Naive thymus-derived CD4-positive, alpha-beta T cell (primary cell): ENCODE measurements at regions not wholly inside any gene's neighbourhood (a gene's known extent, or its start where the extent isn't known, plus 50 kb on each side); places are given as distances from the start of the nearest gene placed in this dataset.

ENCODE experiments used
- ATAC-seq: fragments of 150-1000 bp; cut with Tn5 transposase; 2 replicates; pipeline ENCODE4 v1.10.0; 2021; ENCODE audit warnings: mild to moderate bottlenecking, moderate library complexity
- CTCF ChIA-PET: fragments of 350-600 bp; sonication (Branson Sonifier 250); formaldehyde crosslinking; loops from one replicate; lab custom pipeline; 2021; ENCODE audit warnings: antibody characterized with exemption; lab: Charles Lee
- POLR2A ChIA-PET: fragments of 350-600 bp; sonication (Branson Sonifier 250); formaldehyde crosslinking; loops from one replicate; lab custom pipeline; 2021; ENCODE audit warnings: antibody characterized with exemption, inconsistent platforms; lab: Charles Lee
- DNase-seq, 9 donors: peaks; one replicate each; pipeline versions ENCODE4 v3.0.0 to v3.0.0-alpha.2; 2020 to 2022; ENCODE audit warnings: mixed read lengths in 1 of 9
- H3K27ac ChIP-seq: one replicate; pipeline ENCODE4 v1.7.0; 2013; ENCODE audit warnings: mild to moderate bottlenecking, low read depth, low read length, moderate library complexity
- H3K27me3 ChIP-seq, 2 donors: one replicate each; pipeline ENCODE4 v1.7.0; 2013; ENCODE audit warnings: low read length in 2 of 2, mild to moderate bottlenecking in 2 of 2, moderate library complexity in 2 of 2; ENCODE audit not compliant: control insufficient read depth in 2 of 2, insufficient read depth in 2 of 2
- H3K36me3 ChIP-seq, 3 experiments: 1 replicate in 2 of 3; 2 replicates in 1 of 3; pipeline ENCODE4 v1.7.0; 2013; ENCODE audit warnings: low read length in 3 of 3, mild to moderate bottlenecking in 3 of 3, moderate library complexity in 1 of 3; ENCODE audit not compliant: insufficient read depth in 3 of 3, control insufficient read depth in 2 of 3
- H3K4me1 ChIP-seq, 2 donors: one replicate each; pipeline ENCODE4 v1.7.0; 2013; ENCODE audit warnings: low read length in 2 of 2, mild to moderate bottlenecking in 2 of 2, moderate library complexity in 1 of 2; ENCODE audit not compliant: control insufficient read depth in 2 of 2, insufficient read depth in 2 of 2
- H3K4me3 ChIP-seq: 2 replicates; pipeline ENCODE4 v1.7.0; 2013; ENCODE audit warnings: mild to moderate bottlenecking, low read length
- H3K9me3 ChIP-seq, 3 experiments: 1 replicate in 2 of 3; 2 replicates in 1 of 3; pipeline ENCODE4 v1.7.0; 2013; ENCODE audit warnings: low read length in 3 of 3; ENCODE audit not compliant: control insufficient read depth in 2 of 3
- H3K27ac Mint-ChIP-seq, 9 donors: one replicate each; pipeline ENCODE4 v1.8.0; 2020 to 2022; ENCODE audit warnings: mixed read lengths in 9 of 9, mild to moderate bottlenecking in 8 of 9, moderate library complexity in 5 of 9, inconsistent platforms in 2 of 9
- H3K27me3 Mint-ChIP-seq, 5 donors: one replicate each; pipeline ENCODE4 v1.8.0; 2021 to 2022; ENCODE audit warnings: mixed read lengths in 5 of 5, mild to moderate bottlenecking in 1 of 5
- H3K36me3 Mint-ChIP-seq, 5 donors: one replicate each; pipeline ENCODE4 v1.8.0; 2020 to 2022; ENCODE audit warnings: mixed read lengths in 5 of 5, mild to moderate bottlenecking in 3 of 5, inconsistent platforms in 1 of 5
- H3K4me1 Mint-ChIP-seq, 7 donors: one replicate each; pipeline ENCODE4 v1.8.0; 2020 to 2022; ENCODE audit warnings: mixed read lengths in 7 of 7, mild to moderate bottlenecking in 3 of 7, inconsistent platforms in 1 of 7
- H3K4me3 Mint-ChIP-seq, 10 donors: one replicate each; pipeline ENCODE4 v1.8.0; 2020 to 2022; ENCODE audit warnings: mild to moderate bottlenecking in 10 of 10, mixed read lengths in 10 of 10, moderate library complexity in 6 of 10, inconsistent platforms in 2 of 10
- H3K9me3 Mint-ChIP-seq, 11 donors: one replicate each; pipeline ENCODE4 v1.8.0; 2020 to 2022; ENCODE audit warnings: mixed read lengths in 11 of 11, mild to moderate bottlenecking in 4 of 11, inconsistent platforms in 1 of 11, moderate library complexity in 1 of 11
- intact Hi-C, 2 donors: fragments of 100-400 bp; cut with micrococcal nuclease; formaldehyde crosslinking; loops; one replicate each; pipeline ENCODE4 v1.15.1; 2023

DNA sequence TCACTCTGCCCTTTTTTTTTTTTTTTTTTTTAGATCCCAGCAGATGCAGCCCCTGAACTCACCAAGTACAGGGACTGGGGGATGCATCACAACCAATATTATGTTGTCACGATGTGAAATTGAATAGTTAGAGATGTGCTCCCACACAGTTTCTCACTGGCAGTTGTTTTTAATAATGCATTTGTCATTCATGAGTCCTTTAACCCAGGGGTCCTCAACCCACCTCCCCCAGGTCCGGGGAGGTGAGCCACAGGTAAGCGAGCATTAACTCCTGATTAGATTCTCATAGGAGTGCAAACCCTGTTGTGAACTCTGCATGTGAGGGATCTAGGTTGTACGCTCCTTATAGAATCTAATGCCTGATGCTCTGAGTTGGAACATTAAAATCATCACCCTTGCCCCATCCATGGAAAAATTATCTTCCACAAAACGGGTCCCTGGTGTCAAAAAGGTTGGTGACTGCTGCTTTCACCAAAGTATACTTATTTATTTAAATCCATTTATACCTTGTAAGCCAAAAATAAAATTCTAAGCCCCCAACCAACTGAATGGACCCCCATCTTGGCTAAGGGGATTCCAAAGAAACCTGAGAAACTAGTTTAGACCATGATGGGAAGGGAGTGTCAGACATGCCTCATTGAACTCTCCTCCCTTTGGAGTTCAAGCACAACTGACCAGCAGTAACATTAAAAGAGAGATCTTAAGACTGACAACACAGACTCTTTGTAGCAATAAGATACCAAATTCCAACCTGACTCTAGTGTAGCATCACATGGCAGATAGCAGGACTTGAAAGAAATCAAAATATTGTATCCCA, 119.3 kb upstream of the ATP1A1 start:
- Histone ChIP-seq H3K36me3 (no peaks in the 10 kb centered on the region), H3K27ac (no peak overlapping the region), H3K4me3 (no peak overlapping the region), H3K4me1 (no peaks in the 10 kb centered on the region), H3K27me3 (no peaks in the 10 kb centered on the region), H3K9me3 (no peaks in the 10 kb centered on the region)
- ChIA-PET POLR2A (interaction anchor here (0.7 kb wide), 1 partner anchor 11 kb away, joined by 3 read pairs; no protein-coding TSS in a partner anchor), CTCF (no interaction called here)
- Mint-ChIP-seq H3K9me3 (peaks cover 0 to 3% (median 0%) of the 10 kb centered on the region in 11 donors), H3K27me3 (peaks cover 0 to 3% (median 0%) of the 10 kb centered on the region in 5 donors), H3K27ac (no peak overlapping the region), H3K36me3 (peaks cover 0 to 4% (median 0%) of the 10 kb centered on the region in 5 donors), H3K4me1 (peaks cover 2 to 23% (median 7%) of the 10 kb centered on the region in 7 donors), H3K4me3 (no peak overlapping the region)
- ATAC-seq (no peak), DNase-seq (no peak)
- intact Hi-C loops = no loop called here

DNA sequence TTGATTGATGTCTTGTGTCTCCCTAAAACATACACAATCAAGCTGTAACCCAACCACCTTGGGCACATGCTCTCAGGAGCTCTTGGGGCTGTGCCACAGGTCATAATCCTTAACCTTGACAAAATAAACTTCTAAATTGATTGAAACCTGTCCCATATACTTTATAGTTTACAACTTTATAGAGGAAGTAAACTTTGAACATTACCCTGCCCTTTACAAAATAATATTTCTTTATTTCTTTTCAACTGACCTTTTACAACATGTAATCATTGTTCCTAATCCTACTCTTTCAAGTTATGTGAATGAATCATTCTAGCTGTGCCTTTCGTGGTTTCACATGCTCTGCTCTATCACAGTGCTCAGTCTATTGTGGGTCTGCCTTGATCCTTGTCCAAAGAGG, 118.3 kb upstream of the ATP1A1 start:
- POLR2A ChIA-PET = no interaction called here
- intact Hi-C loops = no loop called here
- DNase-seq (no peak), ATAC-seq (no peak)
- no peak overlapping the region for H3K27ac ChIP-seq
- no peaks in the 10 kb centered on the region for H3K27me3 ChIP-seq
- Mint-ChIP-seq H3K27ac (peak overlapping the region in 1 of 9 donors; percentile 27), H3K36me3 (peaks cover 0 to 4% (median 0%) of the 10 kb centered on the region in 5 donors), H3K9me3 (peaks cover 0 to 3% (median 0%) of the 10 kb centered on the region in 11 donors), H3K4me3 (no peak overlapping the region), H3K4me1 (peaks cover 2 to 26% (median 7%) of the 10 kb centered on the region in 7 donors), H3K27me3 (peaks cover 0 to 3% (median 0%) of the 10 kb centered on the region in 5 donors)
- no peaks in the 10 kb centered on the region for H3K36me3 ChIP-seq
- H3K4me1 ChIP-seq = no peaks in the 10 kb centered on the region
- CTCF ChIA-PET = no interaction called here
- no peak overlapping the region for H3K4me3 ChIP-seq
- H3K9me3 ChIP-seq = no peaks in the 10 kb centered on the region

DNA sequence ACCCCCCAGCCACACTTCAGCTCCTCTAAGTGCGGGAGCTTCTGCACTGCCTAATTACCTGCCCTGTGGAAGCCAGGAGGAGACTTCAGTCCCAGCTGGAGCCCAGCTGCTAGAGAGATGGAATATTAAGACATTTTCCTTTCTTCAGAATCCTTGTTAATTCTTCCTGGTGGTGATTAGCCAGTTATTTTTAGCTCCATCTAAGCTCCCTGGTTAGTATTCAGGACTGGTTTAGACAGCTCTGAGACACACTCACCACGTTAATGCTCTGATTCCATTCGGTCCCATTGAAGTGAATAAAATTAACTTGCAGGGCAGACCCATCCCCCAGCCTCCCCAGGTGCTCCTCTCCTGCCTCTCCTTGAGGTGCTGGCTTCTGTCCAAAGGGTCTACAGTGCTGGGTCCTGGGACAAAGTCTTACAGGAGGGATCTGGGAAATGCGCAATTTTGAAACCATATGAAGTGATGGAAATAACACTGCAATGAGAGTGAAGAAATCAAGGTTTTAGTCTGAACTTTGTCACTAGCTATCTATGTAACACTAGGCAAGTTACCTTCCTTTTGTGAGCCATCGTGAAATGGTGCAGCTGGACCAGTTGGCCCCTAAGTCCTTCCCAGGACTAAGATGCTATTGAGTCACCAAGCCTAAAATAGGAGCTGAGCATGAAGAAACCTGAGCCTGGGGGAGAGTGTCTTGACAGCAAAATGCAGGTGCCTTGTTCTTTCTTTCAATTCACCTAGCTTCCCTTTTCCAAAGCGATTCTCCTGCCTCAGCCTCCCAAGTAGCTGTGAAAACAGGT, 117.4 kb upstream of the ATP1A1 start:
- H3K4me1 ChIP-seq = no peaks in the 10 kb centered on the region
- no peaks in the 10 kb centered on the region for H3K36me3 ChIP-seq
- ATAC-seq (no peak), DNase-seq (no peak)
- H3K9me3 Mint-ChIP-seq = peaks cover 0 to 2% (median 0%) of the 10 kb centered on the region in 11 donors
- H3K27ac Mint-ChIP-seq = peak overlapping the region in 1 of 9 donors; percentile 37
- no peak overlapping the region for H3K4me3 Mint-ChIP-seq
- ChIA-PET POLR2A (interaction anchor here (0.6 kb wide), 1 partner anchor 88 kb away, joined by 5 read pairs; no protein-coding TSS in a partner anchor), CTCF (no interaction called here)
- peaks cover 0 to 2% (median 0%) of the 10 kb centered on the region in 5 donors for H3K27me3 Mint-ChIP-seq
- intact Hi-C loops = no loop called here
- H3K27ac ChIP-seq = no peak overlapping the region
- H3K9me3 ChIP-seq = no peaks in the 10 kb centered on the region
- peaks cover 3 to 29% (median 9%) of the 10 kb centered on the region in 7 donors for H3K4me1 Mint-ChIP-seq
- no peak overlapping the region for H3K4me3 ChIP-seq
- no peaks in the 10 kb centered on the region for H3K27me3 ChIP-seq
- peaks cover 0 to 2% (median 0%) of the 10 kb centered on the region in 5 donors for H3K36me3 Mint-ChIP-seq

DNA sequence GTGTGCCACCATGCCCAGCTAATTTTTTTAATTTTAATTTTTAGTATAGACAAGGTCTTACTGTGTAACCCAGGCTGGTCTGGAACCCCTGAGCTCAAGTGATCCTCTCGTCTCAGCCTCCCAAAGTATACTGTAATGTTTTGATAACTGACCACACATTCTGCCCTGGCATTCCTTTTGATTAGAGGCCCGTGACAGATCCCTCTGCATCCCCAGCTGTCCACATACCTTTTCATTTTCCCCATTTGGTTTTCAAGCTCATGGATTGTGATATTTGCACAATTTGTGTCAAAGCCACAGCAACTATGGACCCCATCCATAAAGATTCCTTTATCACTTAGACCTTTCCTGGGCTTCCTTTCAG, 116.8 kb upstream of the ATP1A1 start:
- H3K9me3 Mint-ChIP-seq = no peaks in the 10 kb centered on the region
- peaks cover 8 to 32% (median 14%) of the 10 kb centered on the region in 7 donors for H3K4me1 Mint-ChIP-seq
- no peak overlapping the region for H3K4me3 Mint-ChIP-seq
- H3K36me3 Mint-ChIP-seq = no peaks in the 10 kb centered on the region
- no peaks in the 10 kb centered on the region for H3K27me3 Mint-ChIP-seq
- CTCF ChIA-PET = no interaction called here
- H3K36me3 ChIP-seq = no peaks in the 10 kb centered on the region
- POLR2A ChIA-PET = interaction anchor here (0.6 kb wide), 1 partner anchor 87 kb away, joined by 5 read pairs; no protein-coding TSS in a partner anchor
- H3K27ac ChIP-seq = no peak overlapping the region
- no peaks in the 10 kb centered on the region for H3K9me3 ChIP-seq
- H3K4me3 ChIP-seq = no peak overlapping the region
- H3K27ac Mint-ChIP-seq = no peak overlapping the region
- H3K27me3 ChIP-seq = no peaks in the 10 kb centered on the region
- ATAC-seq (no peak), DNase-seq (no peak)
- intact Hi-C loops = no loop called here
- H3K4me1 ChIP-seq = no peaks in the 10 kb centered on the region

DNA sequence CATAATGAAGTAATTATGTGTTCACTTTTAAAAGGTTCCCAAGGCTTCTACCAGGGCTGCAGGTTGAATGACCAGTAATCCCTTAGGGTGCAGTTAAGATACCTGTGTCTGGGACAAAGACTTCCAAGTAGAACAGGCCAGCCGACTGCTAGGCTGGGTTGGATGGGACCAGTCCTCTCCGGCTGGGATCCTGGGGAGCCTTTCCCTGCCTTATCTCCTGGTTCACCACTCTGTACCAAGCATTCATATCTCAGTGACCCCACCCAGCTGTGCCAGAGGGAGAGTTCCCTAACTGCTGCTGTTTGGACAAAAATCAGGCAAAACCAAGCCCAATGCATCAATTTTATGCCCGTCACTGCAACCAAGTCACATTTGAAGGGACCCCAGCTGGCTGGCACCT, 116.2 kb upstream of the ATP1A1 start:
- ATAC-seq = no peak
- Mint-ChIP-seq H3K4me3 (no peak overlapping the region), H3K27me3 (no peaks in the 10 kb centered on the region), H3K4me1 (peaks cover 10 to 35% (median 21%) of the 10 kb centered on the region in 7 donors), H3K27ac (no peak overlapping the region), H3K36me3 (no peaks in the 10 kb centered on the region), H3K9me3 (peaks cover 0 to under 1% (median 0%) of the 10 kb centered on the region in 11 donors)
- ChIA-PET POLR2A (interaction anchor here (0.7 to 0.8 kb wide), 2 partner anchors 93 to 120 kb away, joined by 3 to 4 read pairs; no protein-coding TSS in a partner anchor), CTCF (no interaction called here)
- Histone ChIP-seq H3K4me1 (no peaks in the 10 kb centered on the region), H3K4me3 (no peak overlapping the region), H3K36me3 (no peaks in the 10 kb centered on the region), H3K27ac (no peak overlapping the region), H3K27me3 (no peaks in the 10 kb centered on the region), H3K9me3 (no peaks in the 10 kb centered on the region)
- no peak for DNase-seq
- intact Hi-C loops = no loop called here

DNA sequence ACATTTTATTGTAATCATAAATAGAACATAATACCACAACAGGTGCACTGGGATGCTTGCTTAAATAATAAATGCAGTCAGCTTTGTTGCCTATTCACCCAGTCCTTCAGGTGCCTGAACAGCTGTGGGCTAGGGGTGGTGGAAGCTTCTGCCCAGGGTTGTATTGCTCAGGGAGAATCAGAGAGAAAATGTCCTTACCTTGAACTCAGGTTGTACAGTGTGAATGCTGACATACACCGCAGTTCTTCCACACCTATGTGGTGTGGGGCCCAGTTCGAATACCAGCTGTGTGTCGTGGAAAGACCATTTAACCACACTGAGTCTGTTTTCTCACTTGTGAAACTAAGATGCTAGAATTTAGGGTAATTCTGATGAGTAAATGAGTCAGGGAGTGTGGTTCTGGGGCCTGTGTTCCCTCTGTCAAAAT, 115.7 kb upstream of the ATP1A1 start:
- peak in 1 of 9 donors; percentile 26 for DNase-seq
- Mint-ChIP-seq H3K9me3 (peaks cover 0 to 2% (median 0%) of the 10 kb centered on the region in 11 donors), H3K27ac (peak overlapping the region in 1 of 9 donors; percentile 44), H3K27me3 (no peaks in the 10 kb centered on the region), H3K4me1 (peaks cover 14 to 39% (median 24%) of the 10 kb centered on the region in 7 donors), H3K36me3 (no peaks in the 10 kb centered on the region), H3K4me3 (no peak overlapping the region)
- no peak overlapping the region for H3K27ac ChIP-seq
- H3K27me3 ChIP-seq = no peaks in the 10 kb centered on the region
- H3K9me3 ChIP-seq = no peaks in the 10 kb centered on the region
- H3K36me3 ChIP-seq = no peaks in the 10 kb centered on the region
- no peak for ATAC-seq
- no peak overlapping the region for H3K4me3 ChIP-seq
- H3K4me1 ChIP-seq = peaks cover 0 to 4% of the 10 kb centered on the region in 2 donors
- POLR2A ChIA-PET = interaction anchor here (0.7 to 0.9 kb wide), 3 partner anchors 11 to 119 kb away, joined by 3 to 4 read pairs (median 3); no protein-coding TSS in a partner anchor
- intact Hi-C loops = no loop called here
- CTCF ChIA-PET = no interaction called here
